ENCODE measurements at regions not wholly inside any gene's neighbourhood (a gene's known extent, or its start where the extent isn't known, plus 50 kb on each side); places are given as distances from the start of the nearest gene placed in this dataset.
"Not testable (repeated sequence)": the region's sequence is repeated elsewhere in the genome, so short reads cannot be mapped to it uniquely, and the experiment has no call there.

- TF ChIP-seq, protein P1, sequence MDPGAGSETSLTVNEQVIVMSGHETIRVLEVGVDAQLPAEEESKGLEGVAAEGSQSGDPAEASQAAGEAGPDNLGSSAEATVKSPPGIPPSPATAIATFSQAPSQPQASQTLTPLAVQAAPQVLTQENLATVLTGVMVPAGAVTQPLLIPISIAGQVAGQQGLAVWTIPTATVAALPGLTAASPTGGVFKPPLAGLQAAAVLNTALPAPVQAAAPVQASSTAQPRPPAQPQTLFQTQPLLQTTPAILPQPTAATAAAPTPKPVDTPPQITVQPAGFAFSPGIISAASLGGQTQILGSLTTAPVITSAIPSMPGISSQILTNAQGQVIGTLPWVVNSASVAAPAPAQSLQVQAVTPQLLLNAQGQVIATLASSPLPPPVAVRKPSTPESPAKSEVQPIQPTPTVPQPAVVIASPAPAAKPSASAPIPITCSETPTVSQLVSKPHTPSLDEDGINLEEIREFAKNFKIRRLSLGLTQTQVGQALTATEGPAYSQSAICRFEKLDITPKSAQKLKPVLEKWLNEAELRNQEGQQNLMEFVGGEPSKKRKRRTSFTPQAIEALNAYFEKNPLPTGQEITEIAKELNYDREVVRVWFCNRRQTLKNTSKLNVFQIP (CRISPR knock-in tag; IDR thresholded peaks at IDR 0.05; ENCODE audit: borderline replicate concordance, low read depth): no peak
- TF ChIP-seq TSHZ2 (CRISPR knock-in tag; IDR thresholded peaks at IDR 0.05): no peak
- TF ChIP-seq ZC3H10 (CRISPR knock-in tag; IDR thresholded peaks at IDR 0.05): no peak
- TF ChIP-seq ZFP3 (CRISPR knock-in tag; IDR thresholded peaks at IDR 0.05): no peak
- TF ChIP-seq SNAI2 (CRISPR knock-in tag; IDR thresholded peaks at IDR 0.05): no peak
- no peak for TF ChIP-seq GLIS3 (CRISPR knock-in tag; IDR thresholded peaks at IDR 0.05)
- TF ChIP-seq BACH2 (CRISPR knock-in tag; IDR thresholded peaks at IDR 0.05; ENCODE audit: borderline replicate concordance): no peak
- no peak for TF ChIP-seq ISL1 (CRISPR knock-in tag; IDR thresholded peaks at IDR 0.05)
These were observed 172.6 kb upstream of the LAMA2 start (continued) for GRCh38 chr6:128710315-128710714.

GRCh38 chr6:128704601-128705000 is 178.3 kb upstream of the LAMA2 start:
- ATAC-seq: no peak

GRCh38 chr6:128703794-128704193 is 179.1 kb upstream of the LAMA2 start:
- ATAC-seq: not testable (repeated sequence)

More at GRCh38 chr6:128704601-128705000, 178.3 kb upstream of the LAMA2 start:
- no peak for TF ChIP-seq ZFP3 (CRISPR knock-in tag; IDR thresholded peaks at IDR 0.05)
- no peak for TF ChIP-seq TSHZ2 (CRISPR knock-in tag; IDR thresholded peaks at IDR 0.05)
- no peak for TF ChIP-seq ESRRG (CRISPR knock-in tag; IDR thresholded peaks at IDR 0.05)
- no peak for TF ChIP-seq TOX (CRISPR knock-in tag; IDR thresholded peaks at IDR 0.05; ENCODE audit: borderline replicate concordance)
- TF ChIP-seq CSDC2 (CRISPR knock-in tag; IDR thresholded peaks at IDR 0.05): no peak
- no peak for TF ChIP-seq CREB5 (CRISPR knock-in tag; IDR thresholded peaks at IDR 0.05; ENCODE audit: low read depth)
- TF ChIP-seq ZFP30 (CRISPR knock-in tag; IDR thresholded peaks at IDR 0.05): no peak
- TF ChIP-seq ZNF565 (CRISPR knock-in tag; conservative IDR thresholded peaks at IDR 0.05; ENCODE audit: low read depth): no peak
- TF ChIP-seq SNAI2 (CRISPR knock-in tag; IDR thresholded peaks at IDR 0.05): no peak
- TF ChIP-seq, protein P2, sequence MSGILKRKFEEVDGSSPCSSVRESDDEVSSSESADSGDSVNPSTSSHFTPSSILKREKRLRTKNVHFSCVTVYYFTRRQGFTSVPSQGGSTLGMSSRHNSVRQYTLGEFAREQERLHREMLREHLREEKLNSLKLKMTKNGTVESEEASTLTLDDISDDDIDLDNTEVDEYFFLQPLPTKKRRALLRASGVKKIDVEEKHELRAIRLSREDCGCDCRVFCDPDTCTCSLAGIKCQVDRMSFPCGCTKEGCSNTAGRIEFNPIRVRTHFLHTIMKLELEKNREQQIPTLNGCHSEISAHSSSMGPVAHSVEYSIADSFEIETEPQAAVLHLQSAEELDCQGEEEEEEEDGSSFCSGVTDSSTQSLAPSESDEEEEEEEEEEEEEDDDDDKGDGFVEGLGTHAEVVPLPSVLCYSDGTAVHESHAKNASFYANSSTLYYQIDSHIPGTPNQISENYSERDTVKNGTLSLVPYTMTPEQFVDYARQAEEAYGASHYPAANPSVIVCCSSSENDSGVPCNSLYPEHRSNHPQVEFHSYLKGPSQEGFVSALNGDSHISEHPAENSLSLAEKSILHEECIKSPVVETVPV (CRISPR knock-in tag; IDR thresholded peaks at IDR 0.05): no peak

GRCh38 chr6:128696691-128697689 is 176.6 kb upstream of the PTPRK start:
- ATAC-seq: peak; percentile 97
- TF ChIP-seq BACH2 (CRISPR knock-in tag; IDR thresholded peaks at IDR 0.05; ENCODE audit: borderline replicate concordance): no peak
- TF ChIP-seq TCF4 (CRISPR knock-in tag; IDR thresholded peaks at IDR 0.05; ENCODE audit: borderline replicate concordance): no peak
- no peak for TF ChIP-seq ZNF8 (CRISPR knock-in tag; IDR thresholded peaks at IDR 0.05)
- TF ChIP-seq ZC3H10 (CRISPR knock-in tag; IDR thresholded peaks at IDR 0.05): peak; percentile 80; the same call in 1 of the 2 replicates
- no peak for TF ChIP-seq PPARA (CRISPR knock-in tag; IDR thresholded peaks at IDR 0.05; ENCODE audit: borderline replicate concordance)
- no peak for TF ChIP-seq ZNF70 (CRISPR knock-in tag; IDR thresholded peaks at IDR 0.05)
- no peak for TF ChIP-seq ZNF565 (CRISPR knock-in tag; conservative IDR thresholded peaks at IDR 0.05; ENCODE audit: low read depth)
- no peak for TF ChIP-seq ESRRG (CRISPR knock-in tag; IDR thresholded peaks at IDR 0.05)
- no peak for TF ChIP-seq GLIS3 (CRISPR knock-in tag; IDR thresholded peaks at IDR 0.05)
- TF ChIP-seq RARB (CRISPR knock-in tag; IDR thresholded peaks at IDR 0.05): no peak
- TF ChIP-seq ARNTL (CRISPR knock-in tag; IDR thresholded peaks at IDR 0.05; ENCODE audit: borderline replicate concordance, low read depth): no peak
- TF ChIP-seq PATZ1 (CRISPR knock-in tag; IDR thresholded peaks at IDR 0.05; ENCODE audit: borderline replicate concordance): no peak

Data from SK-N-SH treated with all-trans-retinoic acid at 6 μM for 48 hours (cell line).